ENCODE measurements at regions not wholly inside any gene's neighbourhood (a gene's known extent, or its start where the extent isn't known, plus 50 kb on each side); places are given as distances from the start of the nearest gene placed in this dataset.
A peak's percentile ranks its signal among the peaks of the same experiment; 100 is the strongest.

- TF ChIP-seq, protein P1, sequence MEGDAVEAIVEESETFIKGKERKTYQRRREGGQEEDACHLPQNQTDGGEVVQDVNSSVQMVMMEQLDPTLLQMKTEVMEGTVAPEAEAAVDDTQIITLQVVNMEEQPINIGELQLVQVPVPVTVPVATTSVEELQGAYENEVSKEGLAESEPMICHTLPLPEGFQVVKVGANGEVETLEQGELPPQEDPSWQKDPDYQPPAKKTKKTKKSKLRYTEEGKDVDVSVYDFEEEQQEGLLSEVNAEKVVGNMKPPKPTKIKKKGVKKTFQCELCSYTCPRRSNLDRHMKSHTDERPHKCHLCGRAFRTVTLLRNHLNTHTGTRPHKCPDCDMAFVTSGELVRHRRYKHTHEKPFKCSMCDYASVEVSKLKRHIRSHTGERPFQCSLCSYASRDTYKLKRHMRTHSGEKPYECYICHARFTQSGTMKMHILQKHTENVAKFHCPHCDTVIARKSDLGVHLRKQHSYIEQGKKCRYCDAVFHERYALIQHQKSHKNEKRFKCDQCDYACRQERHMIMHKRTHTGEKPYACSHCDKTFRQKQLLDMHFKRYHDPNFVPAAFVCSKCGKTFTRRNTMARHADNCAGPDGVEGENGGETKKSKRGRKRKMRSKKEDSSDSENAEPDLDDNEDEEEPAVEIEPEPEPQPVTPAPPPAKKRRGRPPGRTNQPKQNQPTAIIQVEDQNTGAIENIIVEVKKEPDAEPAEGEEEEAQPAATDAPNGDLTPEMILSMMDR (conservative IDR thresholded peaks at IDR 0.05 in 1 of 2, IDR thresholded peaks at IDR 0.05 in 1 of 2; ENCODE audit: extremely low read depth in 1 of 2, insufficient read depth in 1 of 2, low read depth in 1 of 2, low read length in 2 of 2) = peak in 1 of 2 donors; percentile 8
- TF ChIP-seq EZH2 (IDR thresholded peaks at IDR 0.05; ENCODE audit: borderline replicate concordance, low read length) = no peak
Observed at GRCh38 chr16:87543436-87544191, 50.8 kb upstream of the ZCCHC14 start.
